Femur (tissue), 1 donor: ENCODE measurements at regions not wholly inside any gene's neighbourhood (a gene's known extent, or its start where the extent isn't known, plus 50 kb on each side); places are given as distances from the start of the nearest gene placed in this dataset.
"Not testable (repeated sequence)": the region's sequence is repeated elsewhere in the genome, so short reads cannot be mapped to it uniquely, and the experiment has no call there.

ENCODE experiments used
- DNase-seq: peaks from one replicate; pipeline ENCODE4 v3.0.0-alpha.2; 2017

DNA sequence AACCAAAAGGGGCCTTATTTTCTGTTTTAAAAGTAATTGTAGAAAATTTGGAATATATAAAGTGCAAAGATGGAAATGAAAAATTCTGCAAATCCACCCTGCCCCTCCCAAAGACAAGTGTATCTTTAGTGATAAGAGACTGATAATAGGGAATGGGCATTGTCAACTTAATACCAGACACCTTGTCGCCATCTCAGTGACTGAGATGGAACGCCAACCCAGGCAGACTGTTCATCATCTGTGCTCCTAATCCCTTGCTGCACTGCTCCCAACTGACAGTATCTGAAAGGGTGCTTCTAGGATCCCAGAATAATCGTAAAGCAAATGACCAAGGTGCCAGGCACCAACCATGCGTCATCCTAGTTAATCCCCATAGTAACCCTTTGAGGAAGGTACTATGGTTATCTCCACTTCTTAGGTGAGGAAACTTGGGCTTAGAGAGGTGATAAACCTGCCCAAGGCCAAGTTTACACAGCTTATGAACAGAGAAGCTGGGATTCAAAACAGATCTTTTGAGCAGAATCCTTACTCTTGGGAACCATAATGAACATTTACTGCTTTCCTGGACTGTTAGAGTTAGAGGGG lies 583.7 kb downstream of the GATA3 start:
- DNase-seq = no peak

DNA sequence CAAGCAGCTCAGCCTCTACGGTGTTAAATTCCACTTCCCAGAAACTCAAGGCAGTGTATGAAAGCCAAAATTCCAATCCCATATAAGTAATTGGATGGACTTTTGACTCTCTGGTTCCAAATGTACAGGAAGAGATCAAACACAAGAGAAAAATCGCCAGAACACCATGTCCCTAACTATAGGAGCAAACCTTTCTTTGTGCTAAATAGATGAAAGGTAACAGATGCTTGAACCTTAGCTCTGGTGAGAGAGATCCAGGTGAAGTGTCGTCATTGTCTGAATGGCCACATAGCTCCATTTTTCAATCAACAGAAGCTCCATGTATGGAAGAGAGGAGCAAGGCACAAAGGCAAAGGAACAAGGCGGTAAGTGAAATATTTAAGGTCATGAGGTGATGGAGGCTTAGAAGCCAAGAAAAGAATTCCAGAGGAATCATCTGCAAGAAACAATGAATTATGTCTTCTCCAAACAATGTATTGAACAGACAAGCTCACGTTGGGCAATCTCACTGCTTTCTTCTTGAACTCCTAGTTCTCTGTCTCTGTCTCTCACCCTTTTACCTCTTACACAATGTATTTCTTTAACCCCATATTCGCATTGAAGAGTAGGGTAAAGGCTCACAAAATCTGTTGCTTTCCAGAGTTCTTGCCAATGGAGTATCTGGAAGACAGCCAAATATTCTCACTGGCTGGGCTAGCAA lies 585.1 kb downstream of the GATA3 start:
- DNase-seq = no peak

DNA sequence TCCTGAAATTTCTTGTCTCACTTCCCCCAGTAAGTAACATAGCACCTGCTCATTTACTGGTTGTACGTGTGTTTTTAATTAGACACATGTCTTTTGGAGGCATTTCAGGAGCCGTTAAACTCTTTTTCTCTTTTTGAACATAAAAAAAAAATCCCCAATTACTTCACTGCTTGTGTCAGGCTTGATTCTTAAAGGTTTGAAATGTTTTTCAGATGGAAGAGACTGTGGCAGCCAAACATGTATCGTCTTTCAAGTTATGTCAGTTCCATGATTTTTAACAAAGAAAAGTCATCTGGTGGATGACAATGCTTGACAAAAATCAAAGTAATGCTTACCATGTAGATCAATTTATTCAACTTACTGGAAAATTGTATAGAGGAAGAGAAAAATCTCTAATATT lies 585.8 kb downstream of the GATA3 start:
- no peak for DNase-seq

DNA sequence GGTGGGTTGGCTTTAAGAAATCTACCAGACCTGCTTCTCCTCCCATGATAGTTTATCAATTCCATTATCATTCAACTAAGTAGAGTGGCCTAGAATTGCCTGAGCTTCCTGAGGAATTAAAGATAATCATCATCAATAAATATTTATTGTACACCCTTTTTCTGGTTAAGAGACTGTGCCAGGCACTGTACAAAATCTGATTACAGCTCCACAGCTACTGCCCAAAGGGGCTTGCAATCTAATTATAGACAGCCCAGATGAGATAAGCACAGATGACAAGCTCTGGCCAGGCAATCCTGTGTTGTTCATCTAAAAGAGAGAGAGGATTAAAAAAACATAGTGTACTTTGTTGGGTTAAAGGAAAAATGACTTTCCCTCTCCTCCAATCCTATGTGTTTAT lies 586.4 kb downstream of the GATA3 start:
- DNase-seq = no peak

DNA sequence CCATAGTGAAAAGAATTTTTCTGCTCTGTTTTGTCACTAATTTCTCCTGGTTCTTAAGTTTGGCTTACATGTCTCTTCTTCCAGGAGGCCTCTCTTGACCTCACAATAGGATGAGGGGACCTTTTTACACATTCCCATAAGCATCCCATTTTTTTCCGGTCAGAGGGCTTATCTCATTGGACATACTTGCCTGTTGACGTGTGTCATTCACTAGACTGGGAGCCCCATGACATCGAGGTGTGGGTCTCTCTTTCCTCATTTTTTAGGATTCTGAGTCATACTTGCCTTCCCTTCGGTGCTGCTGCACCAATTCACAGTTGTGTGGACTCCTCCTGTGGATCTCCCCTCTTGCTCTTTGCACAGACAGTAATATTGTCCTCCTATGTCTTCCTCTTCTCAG lies 601.8 kb downstream of the GATA3 start:
- DNase-seq = no peak

DNA sequence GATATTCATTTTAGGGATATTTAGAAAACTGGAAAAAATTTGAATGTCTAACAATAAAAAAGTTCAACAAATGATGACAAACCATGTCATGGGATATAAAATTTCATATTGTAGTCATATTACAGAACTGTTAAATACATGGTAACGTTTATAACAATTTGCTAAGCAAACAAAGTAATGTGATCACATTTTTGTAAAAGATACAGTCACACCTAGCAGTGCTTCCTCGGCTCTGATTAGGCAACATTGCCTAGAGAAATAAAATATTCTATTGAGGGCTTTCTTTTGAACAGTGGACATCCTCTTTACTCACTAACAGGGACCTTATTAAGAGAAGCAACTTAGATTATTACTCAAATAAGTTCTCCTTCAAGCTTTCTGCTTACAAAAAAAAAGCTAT lies 605.5 kb downstream of the GATA3 start:
- no peak for DNase-seq

DNA sequence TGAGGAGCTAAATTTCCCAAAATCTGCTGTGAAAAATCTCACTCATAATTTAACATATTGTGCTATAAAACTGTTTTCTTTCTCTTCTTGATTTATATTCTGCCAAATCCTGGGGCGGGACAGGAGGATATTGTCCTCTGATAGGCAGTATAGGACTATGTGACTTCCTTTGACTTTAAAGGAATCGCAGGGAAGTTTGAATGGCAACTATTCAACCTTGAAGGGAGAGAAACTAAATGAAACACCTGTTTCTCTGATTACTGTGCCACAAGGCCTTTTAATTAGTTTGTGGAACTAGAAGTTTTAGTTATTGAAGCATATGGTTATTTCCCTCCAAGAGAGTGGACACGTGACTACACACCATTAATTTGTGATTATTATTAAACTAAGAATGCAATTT lies 607.4 kb downstream of the GATA3 start:
- DNase-seq = no peak

DNA sequence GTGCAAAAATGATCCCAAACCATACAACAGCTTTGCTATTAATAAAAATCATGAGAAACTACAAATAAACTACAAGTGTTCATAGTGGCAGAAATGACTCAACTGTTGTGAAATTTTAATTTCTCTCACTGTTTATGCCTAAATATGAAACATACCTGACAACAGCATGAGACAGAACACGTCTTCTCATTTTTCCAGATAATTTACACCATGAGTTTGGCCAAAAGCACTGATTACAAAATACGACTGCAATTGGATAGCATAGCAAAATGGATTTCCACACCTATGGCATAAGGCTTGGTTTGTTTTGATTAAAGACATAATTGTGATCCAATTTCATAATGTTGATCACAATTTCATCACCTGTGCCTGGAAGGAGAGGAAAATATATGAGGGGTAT lies 608.6 kb downstream of the GATA3 start:
- no peak for DNase-seq

DNA sequence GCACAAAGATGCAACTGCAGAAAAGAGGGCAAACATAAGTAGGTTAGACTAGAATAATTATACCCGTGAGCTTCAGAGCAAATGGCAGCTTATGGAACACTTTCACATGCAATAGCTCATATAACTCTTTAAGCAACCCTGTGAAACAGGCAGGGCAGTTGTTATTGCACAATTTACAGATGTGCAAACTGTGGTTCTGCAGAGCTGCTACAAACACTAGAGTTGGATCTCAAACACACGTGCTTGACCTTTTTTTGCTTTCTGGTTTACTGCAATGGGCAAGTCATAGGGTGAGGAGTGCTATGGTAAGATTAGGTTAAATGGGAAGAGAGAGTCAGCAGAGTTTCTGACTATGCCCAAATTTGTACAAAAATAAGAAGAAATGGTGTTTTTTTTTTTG lies 610.8 kb downstream of the GATA3 start:
- DNase-seq = no peak

DNA sequence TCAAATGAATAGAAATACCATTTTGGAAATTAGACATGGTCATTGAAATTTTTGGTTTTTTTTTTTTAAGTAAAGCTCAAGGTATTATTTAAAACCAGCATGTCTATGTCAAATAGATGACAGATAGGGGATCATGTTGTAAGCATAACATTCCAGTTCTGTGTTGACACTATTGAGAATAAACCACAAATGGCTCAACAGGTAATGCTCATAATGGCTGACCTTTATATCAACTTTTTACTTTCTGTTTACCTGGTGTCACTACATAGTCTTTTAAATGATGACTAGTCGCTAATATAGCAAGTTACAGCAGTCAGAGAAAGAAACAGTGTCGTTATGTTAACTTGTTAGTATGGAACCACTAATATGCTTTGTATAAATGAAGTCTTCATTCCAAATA lies 616.0 kb downstream of the GATA3 start:
- no peak for DNase-seq

DNA sequence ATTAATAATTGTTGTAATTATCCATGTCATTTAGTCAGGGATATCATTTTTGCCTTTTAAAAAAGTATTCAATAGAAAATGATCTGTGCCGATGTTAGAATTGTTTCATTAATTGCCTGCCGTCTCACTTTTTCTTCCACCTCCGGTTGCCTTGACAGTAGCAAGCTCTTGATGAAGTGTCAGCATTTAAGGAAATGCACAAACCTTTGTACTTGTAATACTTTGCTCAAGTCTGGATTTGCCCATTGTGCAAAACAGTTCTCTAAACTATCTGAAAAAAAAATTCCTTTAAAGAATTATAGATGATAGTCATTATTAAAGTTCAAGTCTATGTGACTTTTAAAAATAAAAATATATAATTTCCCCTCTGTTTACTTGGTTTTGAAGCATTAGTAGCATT lies 619.7 kb downstream of the GATA3 start:
- DNase-seq = no peak

DNA sequence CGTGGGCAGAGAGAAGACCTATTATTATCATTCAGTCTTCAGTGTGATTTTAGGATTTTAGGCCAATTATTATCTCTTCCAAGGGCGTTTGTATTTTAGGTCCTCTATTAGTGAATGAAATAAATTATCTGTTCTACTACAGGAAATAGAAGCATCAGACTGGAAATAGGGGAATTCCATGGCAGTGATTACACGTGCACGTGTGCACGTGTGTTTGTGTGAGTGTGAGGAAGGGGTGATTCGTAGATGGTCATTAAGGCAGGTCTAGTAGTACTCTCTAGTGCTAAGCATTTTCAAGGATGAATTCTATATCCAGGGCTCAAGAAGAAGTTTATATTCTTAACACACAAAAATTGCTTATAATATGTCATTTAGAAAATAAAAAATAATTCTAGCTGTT lies 623.2 kb downstream of the GATA3 start:
- DNase-seq = no peak

DNA sequence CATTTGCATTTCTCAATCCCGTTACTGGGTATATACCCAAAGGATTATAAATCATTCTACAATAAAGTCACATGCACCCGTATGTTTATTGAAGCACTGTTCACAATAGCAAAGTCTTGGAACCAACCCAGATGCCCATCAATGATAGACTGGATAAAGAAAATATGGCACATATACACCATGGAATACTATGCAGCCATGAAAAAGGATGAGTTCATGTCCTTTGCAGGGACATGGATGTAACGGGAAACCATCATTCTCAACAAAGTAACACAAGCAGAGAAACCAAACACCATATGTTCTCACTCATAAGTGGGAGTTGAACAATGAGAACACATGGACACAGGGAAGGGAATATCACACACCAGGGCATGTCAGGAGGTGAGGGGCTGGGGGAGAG lies 630.4 kb downstream of the GATA3 start:
- not testable (repeated sequence) for DNase-seq

DNA sequence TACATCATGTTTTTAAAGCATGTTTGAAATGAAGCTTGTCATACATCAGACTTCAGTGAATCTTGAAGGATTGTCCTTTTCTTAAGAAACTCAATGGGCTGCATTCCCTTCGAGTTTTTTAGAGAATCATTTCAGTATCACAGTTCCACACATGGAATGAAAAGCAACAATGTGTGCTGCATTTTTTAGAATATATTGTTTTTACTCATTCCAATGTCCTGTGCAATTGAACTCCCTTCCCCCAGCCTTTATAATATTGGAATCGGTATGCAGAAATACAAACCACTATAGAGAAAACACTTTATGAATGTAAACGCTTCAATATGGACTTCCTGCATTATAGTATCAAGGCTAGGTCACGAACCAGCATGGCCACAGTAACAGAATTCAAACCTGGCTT lies 634.4 kb downstream of the GATA3 start:
- DNase-seq = no peak

DNA sequence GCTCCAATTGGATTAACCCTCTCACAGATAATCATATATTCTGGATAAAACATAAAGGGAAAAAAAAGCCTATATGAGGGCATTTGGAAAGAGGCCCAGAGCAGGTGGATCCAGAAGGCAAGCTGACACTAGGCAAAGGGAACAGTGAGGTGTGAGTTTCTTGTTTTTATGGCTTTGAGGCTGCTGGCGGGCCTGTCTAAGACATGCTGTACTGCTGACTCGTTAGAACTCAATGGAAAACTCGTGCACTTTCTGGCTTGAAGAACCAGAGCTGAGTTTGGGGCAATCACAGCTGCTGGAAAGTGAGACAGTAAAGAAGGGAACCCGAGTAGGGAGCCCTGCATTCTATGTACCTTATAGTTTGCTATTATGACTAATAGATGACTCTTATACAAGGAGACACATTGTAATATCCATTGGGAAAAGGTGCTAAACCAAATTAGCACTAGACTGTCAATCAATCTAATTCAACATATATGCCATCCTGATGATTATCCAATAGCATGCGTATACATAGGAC lies 637.1 kb downstream of the GATA3 start:
- no peak for DNase-seq

DNA sequence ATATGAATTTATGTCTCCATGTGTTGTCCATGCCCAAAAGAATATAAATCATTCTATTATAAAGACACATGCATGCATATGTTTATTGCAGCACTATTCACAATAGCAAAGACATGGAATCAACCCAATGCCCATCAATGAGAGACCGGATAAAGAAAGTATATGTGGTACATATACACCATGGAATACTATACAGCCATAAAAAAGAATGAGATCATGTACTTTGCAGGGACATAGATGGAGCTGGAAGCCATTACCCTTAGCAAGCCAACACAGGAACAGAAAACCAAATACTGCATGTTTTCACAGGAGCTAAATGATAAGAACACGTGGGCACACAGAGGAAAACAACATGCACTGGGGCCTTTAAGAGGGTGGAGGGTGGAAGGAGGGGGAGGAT lies 639.1 kb downstream of the GATA3 start:
- DNase-seq = not testable (repeated sequence)

DNA sequence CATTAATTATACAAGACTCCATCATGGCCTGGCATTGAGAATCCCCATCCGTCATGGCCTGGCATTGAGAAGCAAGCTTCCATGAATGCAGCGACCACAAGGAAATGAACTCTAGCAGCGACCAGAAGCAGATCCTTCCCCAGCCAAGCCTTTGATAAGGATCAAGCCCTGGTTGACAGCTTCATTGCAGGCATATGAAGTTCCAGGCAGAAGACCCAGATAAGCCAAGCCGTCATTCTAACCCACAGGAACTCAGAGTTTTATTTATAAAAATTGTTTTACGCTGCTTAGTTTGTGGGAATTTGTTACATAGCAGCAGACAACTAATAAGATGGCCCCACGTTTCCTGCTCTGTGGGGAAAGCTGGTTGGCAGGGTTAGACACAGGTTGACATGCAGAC lies 642.3 kb downstream of the GATA3 start:
- DNase-seq = no peak

DNA sequence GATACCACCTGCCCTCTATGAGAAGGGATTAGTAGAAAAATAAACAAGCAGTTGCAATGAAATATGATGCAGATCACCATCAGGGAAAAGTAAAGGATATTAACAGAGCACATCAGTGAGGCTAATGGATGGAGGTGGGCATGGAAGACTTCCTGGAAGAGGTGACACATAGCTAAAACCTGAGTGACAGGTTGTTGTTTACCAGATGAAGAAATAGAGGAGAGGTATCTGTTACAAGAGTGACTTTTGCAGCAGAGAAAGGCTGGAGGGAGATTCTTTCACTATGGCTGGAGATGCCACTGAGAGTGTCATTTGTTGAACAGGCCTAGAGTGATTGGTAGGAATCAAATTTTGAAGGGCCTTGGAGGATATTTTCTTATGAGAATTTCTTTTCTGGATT lies 646.2 kb downstream of the GATA3 start:
- no peak for DNase-seq

DNA sequence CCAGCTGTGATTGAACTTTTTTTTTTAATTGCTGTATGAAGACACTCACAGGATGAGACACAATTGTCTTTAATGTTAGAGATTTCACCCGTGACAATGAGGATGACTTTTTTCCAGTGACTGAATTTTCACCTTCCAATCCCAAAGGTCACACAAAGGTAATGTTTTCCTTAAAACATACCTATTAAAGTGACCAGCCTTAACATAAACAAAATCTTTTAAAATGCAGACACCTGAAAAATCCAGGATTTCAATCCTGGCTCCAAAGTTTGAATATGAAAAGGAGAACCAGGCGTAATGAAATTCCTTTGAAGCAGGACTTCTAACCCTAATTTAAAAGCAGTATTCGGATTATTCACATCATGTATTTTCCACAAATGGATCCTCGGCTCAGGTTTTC lies 647.7 kb downstream of the GATA3 start:
- DNase-seq = no peak

DNA sequence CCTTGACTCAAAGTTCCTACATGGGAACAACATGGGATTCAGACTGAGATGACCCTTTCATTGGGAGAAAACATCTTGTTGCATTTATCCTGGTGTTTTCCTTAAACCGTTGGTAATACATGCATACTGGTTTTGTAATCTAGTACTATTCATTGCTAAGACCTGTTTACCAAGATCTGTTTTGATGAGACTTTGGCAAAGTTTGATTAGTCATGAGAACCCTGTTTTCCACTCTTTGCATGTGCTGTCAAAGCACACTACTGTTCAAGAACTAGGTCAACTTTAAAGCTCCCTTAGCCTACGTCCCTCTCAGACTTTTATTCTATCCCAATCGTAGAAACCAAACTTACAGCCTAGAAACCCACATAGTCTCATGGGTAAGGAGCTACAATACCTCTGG lies 650.9 kb downstream of the GATA3 start:
- DNase-seq = no peak

DNA sequence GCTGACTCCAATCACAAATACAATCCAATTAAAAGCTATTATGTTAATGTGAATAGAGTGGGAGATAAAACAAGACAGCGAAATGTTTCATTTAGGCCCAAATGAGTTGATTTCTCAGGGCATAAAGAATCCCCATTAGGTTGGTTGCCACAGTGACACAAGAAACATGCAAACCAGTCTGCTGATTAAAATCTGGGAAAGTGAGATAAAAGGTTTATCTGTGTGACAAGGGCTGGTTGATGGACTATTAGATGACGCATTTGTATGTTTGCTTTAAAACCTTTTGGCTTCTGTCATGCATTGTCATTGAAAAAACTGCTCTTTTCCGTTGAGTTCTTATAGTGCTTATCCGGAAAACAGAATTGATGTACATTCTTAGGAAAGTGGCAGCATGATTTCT lies 658.2 kb downstream of the GATA3 start:
- DNase-seq = no peak

DNA sequence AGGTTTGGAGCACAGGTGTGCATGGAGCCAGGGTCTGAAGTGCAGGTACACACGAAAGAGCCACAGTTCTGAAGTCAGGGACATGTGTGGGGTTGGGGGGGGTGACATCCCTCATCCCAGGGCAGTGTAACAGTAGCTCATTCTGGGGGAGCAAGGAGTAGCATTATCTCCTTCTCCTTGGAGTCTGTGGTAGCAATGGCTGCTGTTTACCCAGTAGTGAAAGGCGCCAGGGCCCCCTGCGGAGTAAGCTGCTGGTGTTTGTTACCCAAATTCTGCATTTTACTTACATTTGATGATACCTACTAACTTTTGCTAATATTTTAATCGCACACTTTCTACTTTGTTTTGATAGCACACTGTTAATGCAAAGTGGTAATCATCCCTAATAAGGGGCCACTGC lies 665.5 kb downstream of the GATA3 start:
- DNase-seq = no peak

DNA sequence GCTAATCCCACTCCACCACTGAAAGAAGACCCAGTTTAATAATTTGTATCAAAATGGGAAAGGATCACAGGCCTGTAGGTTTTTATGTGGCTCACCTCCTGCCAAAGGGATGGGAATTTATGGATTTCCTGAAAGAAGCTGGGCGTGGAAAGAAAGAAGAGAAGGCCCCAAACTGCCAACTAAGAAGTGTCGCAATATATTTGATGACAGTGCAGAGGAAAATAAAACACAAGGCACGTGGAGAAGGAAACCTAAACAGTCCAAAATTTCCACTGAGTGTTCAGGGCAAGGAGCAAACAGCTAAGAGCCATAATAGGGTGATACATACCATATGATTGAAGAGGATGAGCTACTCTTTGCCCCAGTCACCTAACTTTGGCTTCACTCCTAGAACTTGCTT lies 667.2 kb downstream of the GATA3 start:
- DNase-seq = no peak

DNA sequence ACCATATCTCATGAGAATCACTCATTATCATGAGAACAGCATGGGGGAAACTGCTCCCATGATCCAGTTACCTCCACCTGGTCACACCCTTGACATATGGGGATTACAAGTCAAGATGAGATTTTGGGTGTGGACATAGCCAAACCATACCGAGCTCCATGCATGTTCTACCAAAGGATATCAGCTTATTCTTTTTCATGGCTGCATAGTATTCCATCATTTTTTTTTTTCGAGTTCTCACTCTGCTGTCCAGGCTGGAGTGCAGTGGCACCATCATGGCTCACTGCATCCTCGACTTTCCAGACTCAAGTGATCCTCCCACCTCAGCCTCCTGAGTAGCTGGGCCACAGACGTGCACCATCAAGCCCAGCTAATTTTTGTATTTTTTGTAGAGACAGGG lies 668.3 kb downstream of the GATA3 start:
- no peak for DNase-seq

DNA sequence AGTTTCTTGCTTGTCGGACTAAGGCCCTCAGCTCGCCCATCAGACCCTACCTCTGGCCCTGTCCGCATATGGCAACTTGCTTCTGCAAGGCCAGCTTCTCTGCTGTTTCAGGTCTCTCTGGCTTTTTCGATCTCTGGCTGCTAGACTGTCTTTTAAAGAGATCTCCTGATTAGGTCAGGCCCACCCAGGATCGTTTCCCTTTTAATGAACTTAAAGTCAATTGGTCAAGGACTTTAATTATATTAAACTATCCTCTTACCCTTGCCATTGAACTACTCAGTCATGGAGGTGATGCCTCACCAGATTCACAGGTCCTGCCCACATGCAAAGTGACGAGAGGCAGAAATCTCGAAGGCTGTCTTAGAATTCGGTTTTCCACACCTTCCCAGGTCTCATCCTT lies 670.9 kb downstream of the GATA3 start:
- no peak for DNase-seq
